H1 (cell line): ENCODE measurements at regions not wholly inside any gene's neighbourhood (a gene's known extent, or its start where the extent isn't known, plus 50 kb on each side); places are given as distances from the start of the nearest gene placed in this dataset.

ENCODE experiments used
- CTCF ChIA-PET: fragments of 300-600 bp; sonication (Branson Sonifier 250); formaldehyde crosslinking; loops from one replicate; lab custom pipeline; 2021; ENCODE audit not compliant: partially characterized antibody; lab: Charles Lee
- POLR2A ChIA-PET: fragments of 300-600 bp; sonication (Branson Sonifier 250); formaldehyde crosslinking; loops from one replicate; lab custom pipeline; 2021; ENCODE audit warnings: inconsistent platforms; ENCODE audit not compliant: partially characterized antibody; lab: Charles Lee
- DNase-seq, 2 experiments: peaks; one replicate each; pipeline versions ENCODE4 v3.0.0 to v3.0.0-alpha.2; 2010 to 2022; ENCODE audit warnings: low spot score in 2 of 2, low read depth in 1 of 2, mixed read lengths in 1 of 2
- FAIRE-seq: peaks from 2 replicates; lab custom pipeline; 2011; peaks lifted over from hg19 to GRCh38; lab: Jason Lieb, UNC
- H2AFZ ChIP-seq: 2 replicates; pipeline ENCODE4 v1.8.1; 2012; ENCODE audit warnings: low read length, inconsistent platforms
- H2AK5ac ChIP-seq: 2 replicates; pipeline ENCODE4 v1.6.1; 2013; ENCODE audit warnings: low read depth, low read length
- H2BK120ac ChIP-seq: replicated peaks from 2 replicates; pipeline ENCODE3; 2013; ENCODE audit warnings: low read depth, low read length, inconsistent platforms
- H2BK12ac ChIP-seq: 2 replicates; pipeline ENCODE4 v1.6.1; 2013; ENCODE audit warnings: low read depth, low read length
- H2BK15ac ChIP-seq: 2 replicates; pipeline ENCODE4 v1.6.1; 2013; ENCODE audit warnings: low read length
- H2BK20ac ChIP-seq: 2 replicates; pipeline ENCODE4 v1.6.1; 2013; ENCODE audit warnings: low read length
- H2BK5ac ChIP-seq: 2 replicates; pipeline ENCODE4 v1.6.1; 2013; ENCODE audit warnings: low read depth, low read length
- H3K14ac ChIP-seq: 2 replicates; pipeline ENCODE4 v1.6.1; 2013; ENCODE audit warnings: inconsistent platforms; ENCODE audit not compliant: insufficient read length
- H3K18ac ChIP-seq: 2 replicates; pipeline ENCODE4 v1.6.1; 2013; ENCODE audit warnings: low read length; ENCODE audit errors: extremely low read depth
- H3K23ac ChIP-seq: 2 replicates; pipeline ENCODE4 v1.6.1; 2013; ENCODE audit warnings: inconsistent platforms; ENCODE audit not compliant: insufficient read length
- H3K23me2 ChIP-seq: 2 replicates; pipeline ENCODE4 v1.6.1; 2013; ENCODE audit warnings: low read depth, low read length
- H3K27ac ChIP-seq: 2 replicates; pipeline ENCODE4 v1.6.1; 2011; ENCODE audit warnings: low read depth, low read length, inconsistent platforms
- H3K27me3 ChIP-seq, 4 experiments: replicated peaks in 1 of 4; 1 replicate in 1 of 4; 2 replicates in 3 of 4; pipeline versions ENCODE4 v1.6.1 to v1.8.1; 2011 to 2013; ENCODE audit warnings: low read length in 3 of 4, mild to moderate bottlenecking in 3 of 4, inconsistent platforms in 2 of 4, mixed read lengths in 2 of 4, moderate library complexity in 1 of 4; ENCODE audit not compliant: control insufficient read depth in 3 of 4, insufficient read depth in 3 of 4; ENCODE audit errors: extremely low read depth in 1 of 4
- H3K36me3 ChIP-seq, 4 experiments: 2 replicates each; pipeline versions ENCODE4 v1.6.1 to v1.8.1; 2011 to 2013; ENCODE audit warnings: mild to moderate bottlenecking in 4 of 4, low read length in 3 of 4, moderate library complexity in 2 of 4, control low read depth in 1 of 4, inconsistent platforms in 1 of 4; ENCODE audit not compliant: insufficient read depth in 4 of 4, control insufficient read depth in 2 of 4
- H3K4ac ChIP-seq: replicated peaks from 2 replicates; pipeline ENCODE3; 2013; ENCODE audit warnings: low read length, low read depth, mixed read lengths, inconsistent platforms; ENCODE audit not compliant: insufficient read length
- H3K4me1 ChIP-seq, 4 experiments: replicated peaks in 1 of 4; 1 replicate in 1 of 4; 2 replicates in 3 of 4; pipeline versions ENCODE4 v1.6.1 to v1.8.1; 2011 to 2013; ENCODE audit warnings: low read length in 3 of 4, inconsistent platforms in 2 of 4, mixed read lengths in 1 of 4; ENCODE audit not compliant: insufficient read depth in 4 of 4, control insufficient read depth in 3 of 4
- H3K4me2 ChIP-seq, 2 experiments: 2 replicates each; pipeline versions ENCODE4 v1.6.1 to v1.8.1; 2011 to 2013; ENCODE audit warnings: low read depth in 2 of 2, low read length in 2 of 2, control low read depth in 1 of 2, inconsistent platforms in 1 of 2, mild to moderate bottlenecking in 1 of 2; ENCODE audit not compliant: insufficient read depth in 1 of 2
- H3K4me3 ChIP-seq, 4 experiments: fragments of 200-600, 300-600 bp in 1 of 4; sonication (generic), shearing (Covaris generic), sonication (Bioruptor Twin) in 1 of 4; 2 replicates each; pipeline versions ENCODE4 v1.5.1 to v1.8.1; 2011 to 2016; ENCODE audit warnings: low read length in 4 of 4, low read depth in 3 of 4, control low read depth in 2 of 4, inconsistent platforms in 2 of 4, mild to moderate bottlenecking in 2 of 4, mixed read lengths in 1 of 4, moderate library complexity in 1 of 4; ENCODE audit not compliant: insufficient read depth in 2 of 4; ENCODE audit errors: extremely low read depth in 1 of 4
- H3K56ac ChIP-seq: replicated peaks from 2 replicates; pipeline ENCODE3; 2013; ENCODE audit warnings: low read depth, mild to moderate bottlenecking, mixed read lengths, low read length, inconsistent platforms; ENCODE audit not compliant: insufficient read length
- H3K79me1 ChIP-seq: 2 replicates; pipeline ENCODE4 v1.6.1; 2013; ENCODE audit warnings: low read depth, low read length, control low read depth
- H3K79me2 ChIP-seq, 2 experiments: 2 replicates each; pipeline versions ENCODE4 v1.6.1 to v1.8.1; 2012 to 2013; ENCODE audit warnings: low read length in 2 of 2, mild to moderate bottlenecking in 2 of 2, inconsistent platforms in 1 of 2; ENCODE audit not compliant: insufficient read depth in 2 of 2, control insufficient read depth in 1 of 2
- H3K9ac ChIP-seq, 4 experiments: replicated peaks in 1 of 4; 1 replicate in 1 of 4; 2 replicates in 3 of 4; pipeline versions ENCODE4 v1.6.1 to v1.8.1; 2011 to 2013; ENCODE audit warnings: low read depth in 3 of 4, low read length in 3 of 4, control low read depth in 2 of 4, mild to moderate bottlenecking in 2 of 4, moderate library complexity in 2 of 4, inconsistent platforms in 1 of 4; ENCODE audit errors: extremely low read depth in 1 of 4
- H3K9me3 ChIP-seq, 2 experiments: 2 replicates each; pipeline versions ENCODE4 v1.6.1 to v1.8.1; 2012 to 2013; ENCODE audit warnings: mild to moderate bottlenecking in 2 of 2, moderate library complexity in 2 of 2, control low read depth in 1 of 2, inconsistent platforms in 1 of 2, low read depth in 1 of 2, low read length in 1 of 2, mixed read lengths in 1 of 2; ENCODE audit not compliant: insufficient read depth in 2 of 2
- H4K20me1 ChIP-seq, 2 experiments: replicated peaks in 1 of 2; 2 replicates each; pipeline versions ENCODE3 to v1.8.1; 2011 to 2013; ENCODE audit warnings: inconsistent platforms in 2 of 2, low read length in 2 of 2, mild to moderate bottlenecking in 1 of 2; ENCODE audit not compliant: insufficient read depth in 2 of 2, control insufficient read depth in 1 of 2
- H4K5ac ChIP-seq: 2 replicates; pipeline ENCODE4 v1.6.1; 2013; ENCODE audit warnings: low read length, low read depth, mixed read lengths, inconsistent platforms; ENCODE audit not compliant: insufficient read length
- H4K8ac ChIP-seq: 2 replicates; pipeline ENCODE4 v1.8.0; 2013; ENCODE audit warnings: mild to moderate bottlenecking, moderate library complexity, low read length, inconsistent platforms; ENCODE audit not compliant: insufficient read depth; ENCODE audit errors: extremely low read depth
- H4K91ac ChIP-seq: replicated peaks from 2 replicates; pipeline ENCODE3; 2013; ENCODE audit warnings: low read length, mixed read lengths, inconsistent platforms; ENCODE audit not compliant: insufficient read length
- KDM5A ChIP-seq: fragments of 200-600 bp; IDR thresholded peaks from 2 replicates; pipeline ENCODE4 v1.7.1; 2012; ENCODE audit warnings: mild to moderate bottlenecking, low read length, inconsistent platforms, mixed read lengths
- SP4 ChIP-seq: IDR thresholded peaks from 2 replicates; pipeline ENCODE4 v1.6.1; 2012; ENCODE audit warnings: low read length, inconsistent platforms
- SRF ChIP-seq: IDR thresholded peaks from 2 replicates; pipeline ENCODE4 v1.6.1; 2011; ENCODE audit warnings: mild to moderate bottlenecking, low read depth, low read length, moderate library complexity
- WGBS, 2 experiments: shearing (Covaris generic) in 1 of 2; methylation state at CpG; one replicate each; pipeline versions ENCODE4 v1.1.6 to v1.1.7; 2013 to 2015; ENCODE audit warnings: low lambda C conversion rate in 2 of 2, mixed read lengths in 2 of 2, inconsistent platforms in 1 of 2, low coverage in 1 of 2, missing lambda C conversion rate in 1 of 2; ENCODE audit not compliant: insufficient replicate concordance in 2 of 2, insufficient coverage in 1 of 2, insufficient read length in 1 of 2; ENCODE audit errors: extremely low coverage in 1 of 2, missing lambda C conversion rate in 1 of 2; 5-methylcytosine and 5-hydroxymethylcytosine counted together

GRCh38 chr2:180190851-180191250 lies 183.8 kb upstream of the CWC22 start:
- no peak overlapping the region for H3K27ac ChIP-seq
- H3K4ac ChIP-seq, result no peak overlapping the region
- DNase-seq, result no peak
- H3K36me3 ChIP-seq, result no peaks in the 10 kb centered on the region
- H2BK12ac ChIP-seq, result no peak overlapping the region
- no peak overlapping the region for H3K18ac ChIP-seq
- no peaks in the 10 kb centered on the region for H3K23me2 ChIP-seq
- H3K79me1 ChIP-seq, result no peaks in the 10 kb centered on the region
- POLR2A ChIA-PET, result no interaction called here
- no peaks in the 10 kb centered on the region for H3K27me3 ChIP-seq
- H4K5ac ChIP-seq, result no peak overlapping the region
- no peak for TF ChIP-seq SRF
- TF ChIP-seq KDM5A, result no peak
- TF ChIP-seq SP4, result no peak
- TF ChIP-seq, all 59 proteins: peak for 0
- Histone ChIP-seq H3K4me3 (no peak overlapping the region), H3K23ac (no peak overlapping the region), H2BK20ac (no peak overlapping the region), H4K20me1 (no peaks in the 10 kb centered on the region), H4K8ac (no peak overlapping the region), H4K91ac (no peak overlapping the region), H3K4me2 (no peak overlapping the region), H2BK120ac (no peak overlapping the region), H2BK15ac (no peak overlapping the region), H3K56ac (no peak overlapping the region), H2BK5ac (no peak overlapping the region), H3K4me1 (peaks cover 0 to 3% (median under 1%) of the 10 kb centered on the region in 4 experiments; a peak in 1 of 7 replicates), H3K9ac (no peak overlapping the region), H3K14ac (no peak overlapping the region), H2AK5ac (no peak overlapping the region), H3K9me3 (no peaks in the 10 kb centered on the region), H2AFZ (0 out of 2 replicates have a peak overlapping the region, but pooled peaks have one; percentile 24), H3K79me2 (no peaks in the 10 kb centered on the region)
- CTCF ChIA-PET, result no interaction called here
- WGBS, 2 experiments, result 83% methylated on average over 2 of the region's 2 CpGs; no CpG with 5 or more reads in 1 of the 2 experiments
- no peak for FAIRE-seq
